DMS 273 treated with DMSO at 0.1 percent for 48 hours (cell line): ENCODE measurements at regions not wholly inside any gene's neighbourhood (a gene's known extent, or its start where the extent isn't known, plus 50 kb on each side); places are given as distances from the start of the nearest gene placed in this dataset.
"Not testable (repeated sequence)": the region's sequence is repeated elsewhere in the genome, so short reads cannot be mapped to it uniquely, and the experiment has no call there.

Source experiments
- DNase-seq: peaks from one replicate; lab custom pipeline; 2025; lab: John Stamatoyannopoulos, UW

DNA sequence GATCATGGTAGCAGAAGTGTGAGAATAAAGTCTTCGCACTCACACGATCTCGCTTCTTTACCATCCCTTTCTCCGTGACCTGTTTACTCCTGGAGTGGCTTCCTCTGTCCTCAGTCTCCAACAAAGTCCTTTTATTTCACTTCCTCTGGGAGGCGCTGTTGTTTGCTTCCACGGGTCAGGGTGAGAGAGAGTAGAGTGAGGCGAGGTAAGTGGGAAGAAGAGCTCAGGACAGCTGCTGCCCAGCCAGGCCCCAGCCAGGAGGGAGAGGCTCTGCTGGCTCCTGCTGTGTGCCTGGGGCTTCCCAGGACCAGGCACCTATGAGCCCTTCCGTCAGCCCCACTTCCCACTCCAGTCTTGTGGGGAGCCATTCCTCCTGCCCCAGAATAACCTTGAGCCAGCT is 242.1 kb downstream of the FGF9 start:
- DNase-seq, result no peak

DNA sequence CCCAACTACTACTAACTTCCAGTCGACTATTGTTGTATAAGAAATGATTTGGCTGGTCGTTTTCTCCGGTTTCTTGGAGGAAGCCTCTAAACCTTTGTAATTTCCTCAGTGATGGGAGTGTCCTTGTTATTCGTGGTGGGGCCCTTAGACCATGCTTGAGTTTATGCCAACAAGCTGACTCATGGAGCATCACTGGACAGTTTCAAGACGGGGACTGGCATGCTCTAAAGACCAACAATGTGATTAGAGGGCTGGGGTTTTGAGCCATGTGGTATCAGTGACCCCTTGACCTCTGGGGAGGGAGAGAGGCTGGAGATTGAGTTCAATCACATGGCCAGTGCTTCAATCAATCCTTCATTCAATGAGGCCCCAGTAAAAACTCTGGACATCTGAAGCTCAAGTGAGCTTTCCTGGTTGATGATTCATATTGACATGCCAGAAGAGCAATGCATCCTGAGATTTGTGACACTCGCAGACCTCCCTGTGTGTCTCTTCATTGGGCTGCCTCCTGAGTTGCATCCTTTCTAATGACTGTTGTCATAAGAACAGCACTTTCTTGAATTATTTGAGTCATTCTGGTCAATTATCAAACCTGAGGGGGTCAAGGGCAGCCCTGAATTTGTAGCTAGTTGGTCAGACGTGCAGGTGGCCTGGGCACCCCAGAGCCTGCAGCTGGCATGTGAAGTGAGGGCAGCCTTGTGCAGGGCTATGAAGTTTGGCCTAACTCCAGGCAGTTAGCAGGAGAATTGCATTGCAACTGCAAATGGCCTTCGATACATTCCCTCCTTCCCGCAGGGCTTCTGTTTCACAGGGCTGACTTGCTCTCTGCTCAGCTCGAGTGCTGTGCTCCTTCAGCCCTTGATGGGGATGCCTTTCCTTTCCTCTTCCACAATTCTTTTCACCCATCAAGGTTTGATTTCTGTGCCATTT is 246.5 kb downstream of the FGF9 start:
- DNase-seq, result no peak

DNA sequence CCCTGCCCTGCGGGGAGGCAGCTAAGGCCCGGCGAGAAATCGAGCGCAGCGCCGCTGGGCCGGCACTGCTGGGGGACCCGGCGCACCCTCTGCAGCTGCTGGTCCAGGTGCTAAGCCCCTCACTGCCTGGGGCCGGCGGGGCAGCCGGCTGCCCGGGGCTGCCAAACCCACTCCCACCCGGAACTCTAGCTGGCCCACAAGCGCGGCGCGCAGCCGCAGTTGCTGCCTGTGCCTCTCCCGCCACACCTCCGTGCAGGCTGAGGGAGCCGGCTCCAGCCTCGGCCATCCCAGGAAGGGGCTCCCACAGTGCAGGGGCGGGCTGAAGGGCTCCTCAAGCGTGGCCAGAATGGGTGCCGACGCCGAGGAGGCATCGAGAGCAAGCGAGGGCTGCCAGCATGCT is 249.9 kb downstream of the FGF9 start:
- DNase-seq, result not testable (repeated sequence)

DNA sequence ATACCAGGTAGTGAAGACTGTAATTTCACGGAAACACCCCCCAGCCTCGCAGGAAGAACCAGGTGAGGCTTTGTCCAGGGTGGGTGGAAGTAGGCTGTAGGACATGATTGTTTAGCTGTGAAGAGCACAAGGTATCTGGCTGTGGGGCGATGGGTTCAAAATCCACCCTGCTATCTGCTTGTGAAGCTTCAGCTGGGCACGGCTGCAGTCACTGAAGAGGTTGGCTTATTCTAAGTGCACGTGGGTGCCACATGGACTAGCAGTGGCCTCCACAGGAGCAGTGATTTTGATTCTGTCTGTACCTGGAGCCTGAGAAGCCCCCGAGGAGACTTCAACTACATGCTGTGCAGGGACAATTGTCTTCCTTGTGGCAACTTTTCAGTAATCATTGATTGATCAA is 254.1 kb downstream of the FGF9 start:
- DNase-seq, result no peak

DNA sequence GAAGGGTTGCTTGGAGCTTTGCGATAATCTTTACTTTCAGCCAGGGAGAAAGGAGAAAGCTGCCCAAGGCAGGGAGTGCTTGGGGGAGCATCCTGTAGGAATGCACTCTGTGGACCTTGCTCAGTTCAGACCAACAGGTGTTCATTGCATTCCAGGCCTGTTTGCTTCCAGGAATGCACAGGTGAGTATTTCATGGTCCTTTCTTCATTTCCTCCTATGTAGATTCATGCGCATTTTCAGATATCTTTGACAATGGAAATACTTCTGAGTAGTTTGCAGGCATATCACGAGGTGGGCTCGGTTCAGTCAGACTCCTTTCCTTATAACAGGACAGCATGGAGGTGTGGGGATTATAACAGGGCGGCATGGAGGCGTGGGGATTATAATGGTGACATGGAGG is 254.8 kb downstream of the FGF9 start:
- DNase-seq, result no peak

DNA sequence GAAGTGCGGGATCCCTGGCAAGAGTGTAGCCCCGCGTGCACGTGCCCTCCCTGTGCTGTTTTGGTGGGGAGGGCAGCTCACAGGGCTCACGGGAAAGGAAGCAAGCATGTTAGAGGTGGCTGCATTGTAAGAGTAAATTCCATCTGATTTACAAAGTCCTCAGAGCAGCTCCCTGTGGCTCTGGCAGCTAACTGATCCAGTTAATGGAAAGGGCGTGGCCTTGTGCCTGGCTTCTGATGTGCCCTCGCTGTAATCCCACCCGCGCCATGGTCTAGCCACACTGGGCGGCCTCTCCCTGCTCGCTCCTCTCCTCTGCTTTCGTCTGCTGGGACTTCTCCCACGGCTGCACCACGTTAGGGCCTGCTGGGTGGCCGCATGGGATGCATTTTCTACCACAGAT is 258.5 kb downstream of the FGF9 start:
- DNase-seq, result no peak

DNA sequence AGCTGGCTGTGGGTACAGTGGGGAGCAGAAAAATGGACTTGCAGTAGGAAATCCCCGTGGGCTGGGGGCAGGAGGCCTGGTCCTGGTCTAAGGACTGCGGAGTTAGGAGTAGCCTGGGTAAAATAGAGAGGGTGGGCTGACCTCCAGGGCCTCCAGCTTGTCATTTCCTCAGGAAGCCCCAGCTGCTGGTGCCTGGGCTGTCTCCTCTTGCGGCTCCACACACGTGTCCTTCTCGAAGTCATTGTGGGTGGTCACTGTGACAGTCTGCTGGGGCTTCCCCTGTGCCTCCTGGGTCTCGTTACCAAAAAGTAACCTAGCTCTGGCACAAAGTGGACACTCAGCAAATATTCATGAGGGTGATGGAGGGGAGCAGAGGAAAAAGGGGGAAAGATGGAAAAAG is 259.7 kb downstream of the FGF9 start:
- DNase-seq, result no peak

DNA sequence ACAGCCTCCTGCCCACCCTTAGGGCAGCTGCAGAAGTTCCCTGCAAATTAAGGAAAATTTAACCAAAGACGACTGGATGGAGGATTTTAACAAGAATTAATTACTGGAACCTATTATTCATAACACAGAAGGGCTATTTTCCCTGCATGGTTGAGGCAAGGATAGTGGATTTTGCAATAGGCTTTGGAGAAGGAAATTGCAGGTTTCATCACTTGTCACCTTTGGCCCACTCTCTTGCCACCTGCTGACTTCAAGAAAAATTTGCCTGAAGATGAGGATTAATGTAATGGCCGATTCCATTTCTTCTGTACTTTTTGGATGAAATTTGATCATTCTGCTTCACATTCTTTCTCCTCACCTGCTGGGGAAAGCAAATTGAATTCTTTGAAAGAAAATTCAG is 261.7 kb downstream of the FGF9 start:
- no peak for DNase-seq

DNA sequence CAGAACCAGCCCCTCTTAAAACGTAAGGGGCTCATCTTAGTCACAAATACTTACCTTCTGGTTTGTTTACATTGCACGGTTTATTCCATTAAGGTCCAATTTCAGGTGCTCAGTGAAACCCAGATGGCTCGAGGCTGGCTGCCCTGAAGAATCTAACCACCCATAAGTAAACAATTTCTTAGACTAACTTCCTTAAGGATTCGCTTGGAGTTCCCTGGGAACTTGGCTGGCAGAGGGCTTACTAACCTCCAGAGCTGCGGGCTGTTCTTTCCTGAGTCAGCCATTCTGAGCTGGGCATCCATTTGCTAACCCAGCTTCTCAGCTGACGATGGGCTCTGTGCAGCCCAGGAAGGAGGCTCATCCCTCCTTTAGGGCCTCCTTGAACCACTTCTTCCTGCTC is 262.1 kb downstream of the FGF9 start:
- DNase-seq, result no peak

DNA sequence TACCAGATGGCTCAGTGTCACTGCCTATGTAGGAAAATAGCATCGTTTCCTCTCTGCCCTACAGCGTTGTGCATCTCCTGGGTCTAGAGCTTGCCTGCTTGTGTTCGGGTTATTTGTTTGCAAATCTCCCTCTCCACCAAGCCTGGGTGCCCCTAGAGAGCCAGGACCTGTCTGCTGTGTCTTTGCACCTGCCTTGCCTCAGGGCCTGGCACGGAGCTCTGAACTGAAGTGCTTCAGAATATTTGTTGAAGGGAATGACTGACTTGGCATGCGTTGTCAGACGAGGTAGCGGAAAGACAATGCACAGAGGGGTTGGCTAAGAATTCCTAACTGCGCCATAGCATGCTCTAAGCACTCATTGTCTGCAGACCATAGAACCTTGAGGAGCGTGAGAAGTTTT is 263.4 kb downstream of the FGF9 start:
- DNase-seq, result no peak

DNA sequence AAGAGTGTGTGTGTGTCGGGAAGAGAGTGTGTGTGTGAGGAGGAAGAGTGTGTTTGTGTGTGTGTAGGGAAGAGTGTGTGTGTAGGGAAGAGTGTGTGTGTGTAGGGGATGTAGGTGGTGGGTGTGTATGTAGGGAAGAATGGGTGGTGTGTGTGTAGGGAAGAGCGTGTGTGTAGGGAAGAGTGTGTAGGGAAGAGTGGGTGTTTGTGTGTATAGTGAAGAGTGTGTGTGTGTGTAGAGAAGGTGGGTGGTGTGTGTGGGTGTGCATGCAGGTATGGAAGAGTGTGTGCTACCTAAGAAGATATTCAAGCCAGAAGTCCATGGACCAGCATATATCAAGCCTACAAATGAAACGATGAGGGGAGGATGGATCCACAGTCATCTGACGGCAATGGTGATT is 265.8 kb downstream of the FGF9 start:
- DNase-seq, result no peak

DNA sequence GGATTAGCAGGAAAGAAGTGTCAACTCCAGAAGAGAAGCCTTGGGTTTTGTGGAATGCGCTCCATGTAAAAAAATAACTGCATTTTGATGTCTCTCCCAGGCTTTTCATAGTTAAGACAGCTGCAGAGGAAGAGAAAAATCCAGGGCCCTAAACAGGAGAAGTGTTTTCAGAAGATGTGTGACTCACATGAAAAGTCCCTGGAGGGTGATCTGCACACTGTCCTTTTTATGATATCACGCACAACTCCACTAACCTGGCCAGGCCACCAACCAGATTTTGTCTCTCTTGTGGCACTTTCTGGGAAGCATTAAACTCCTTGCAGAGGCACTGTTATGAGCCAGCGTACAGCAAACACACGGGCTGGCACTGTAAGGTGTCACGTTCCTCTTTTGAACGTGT is 267.3 kb downstream of the FGF9 start:
- no peak for DNase-seq

DNA sequence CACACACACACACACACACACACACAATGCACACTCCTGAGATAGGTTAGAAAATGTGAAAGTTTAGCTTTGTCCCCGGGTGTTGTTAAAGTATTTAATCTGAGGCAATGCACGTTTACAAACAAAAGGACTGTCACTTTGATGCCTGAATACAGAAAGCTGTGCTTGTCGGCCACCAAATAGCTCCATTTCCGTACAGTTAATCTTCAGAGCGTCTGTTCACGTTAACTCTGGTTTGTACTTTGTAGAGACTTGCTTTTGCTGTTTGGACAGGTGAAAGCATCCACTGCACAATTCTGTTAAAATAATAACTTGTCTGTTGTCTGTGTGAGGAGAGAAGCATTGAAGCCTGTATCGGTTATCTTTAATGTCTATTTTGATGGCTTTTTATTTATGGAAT is 267.8 kb downstream of the FGF9 start:
- DNase-seq, result no peak

DNA sequence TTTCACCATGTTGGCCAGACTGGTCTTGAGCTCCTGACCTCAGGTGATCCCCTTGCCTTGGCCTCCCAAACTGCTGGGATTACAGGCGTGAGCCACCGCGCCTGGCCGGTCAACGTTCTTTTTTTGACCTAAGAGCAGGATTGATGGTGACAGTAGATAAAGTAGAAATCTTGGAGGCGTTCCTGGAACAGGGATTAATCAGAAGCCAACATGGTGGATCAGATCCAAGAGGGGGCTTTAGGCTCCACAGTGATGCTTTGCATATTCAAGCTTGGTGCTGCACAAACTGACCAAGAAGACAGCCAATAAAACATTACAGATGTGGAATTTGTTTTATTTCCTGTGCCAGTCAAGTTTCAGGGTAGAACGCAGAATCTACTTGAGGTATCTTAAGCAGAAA is 271.2 kb downstream of the FGF9 start:
- no peak for DNase-seq

DNA sequence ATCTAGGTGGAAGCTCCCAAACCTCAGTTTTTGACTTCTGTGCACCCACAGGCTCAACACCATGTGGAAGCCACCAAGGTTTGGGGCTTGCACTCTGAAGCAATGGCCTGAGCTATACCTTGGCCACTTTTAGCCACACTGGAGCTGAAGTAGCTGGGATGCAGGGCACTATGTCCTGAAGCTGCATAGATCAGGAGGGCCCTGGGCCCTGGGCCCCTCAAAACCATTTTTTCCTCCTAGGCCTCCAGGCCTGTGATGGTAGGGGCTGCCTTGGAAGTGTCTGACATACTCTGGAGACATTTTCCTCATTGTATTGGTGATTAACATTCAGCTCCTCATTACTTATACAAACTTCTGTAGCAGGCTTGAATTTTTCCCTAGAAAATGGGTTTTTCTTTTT is 273.7 kb downstream of the FGF9 start:
- DNase-seq, result no peak

DNA sequence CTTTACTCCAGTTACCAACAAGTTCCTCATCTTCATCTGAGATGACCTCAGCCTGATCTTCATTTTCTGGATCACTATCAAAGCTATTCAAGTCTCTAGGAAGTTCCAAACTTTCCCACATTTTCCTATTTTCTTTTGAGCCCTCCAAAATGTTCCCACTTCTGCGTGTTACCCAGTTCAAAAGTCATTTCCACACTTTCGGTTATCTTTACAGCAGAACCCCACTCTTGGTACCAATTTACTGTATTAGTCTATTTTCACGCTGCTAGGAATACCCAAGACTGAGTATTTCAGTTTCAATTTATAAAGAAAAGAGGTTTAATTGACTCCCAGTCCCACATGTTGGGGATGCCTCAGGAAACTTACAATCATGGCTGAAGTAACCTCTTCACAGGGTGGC is 274.3 kb downstream of the FGF9 start:
- no peak for DNase-seq

DNA sequence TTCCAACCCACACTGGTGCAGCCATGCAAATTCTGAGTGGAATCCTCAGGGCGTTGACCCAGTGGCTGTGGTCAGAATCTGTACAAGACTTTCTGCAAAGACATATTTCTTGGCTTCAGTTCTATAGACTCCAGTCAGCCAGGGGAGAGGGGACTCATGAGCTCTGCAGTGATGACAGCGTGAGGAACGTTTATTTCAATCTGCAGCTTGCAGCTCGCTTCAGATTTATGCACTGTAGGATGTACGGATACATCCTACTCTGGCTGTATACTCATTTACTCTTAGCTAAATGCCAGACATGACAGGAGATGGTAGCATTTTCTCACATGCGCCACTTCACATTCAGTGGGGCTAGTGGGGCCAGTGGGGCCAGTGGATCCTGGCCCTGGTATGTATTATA is 276.1 kb downstream of the FGF9 start:
- DNase-seq, result no peak

DNA sequence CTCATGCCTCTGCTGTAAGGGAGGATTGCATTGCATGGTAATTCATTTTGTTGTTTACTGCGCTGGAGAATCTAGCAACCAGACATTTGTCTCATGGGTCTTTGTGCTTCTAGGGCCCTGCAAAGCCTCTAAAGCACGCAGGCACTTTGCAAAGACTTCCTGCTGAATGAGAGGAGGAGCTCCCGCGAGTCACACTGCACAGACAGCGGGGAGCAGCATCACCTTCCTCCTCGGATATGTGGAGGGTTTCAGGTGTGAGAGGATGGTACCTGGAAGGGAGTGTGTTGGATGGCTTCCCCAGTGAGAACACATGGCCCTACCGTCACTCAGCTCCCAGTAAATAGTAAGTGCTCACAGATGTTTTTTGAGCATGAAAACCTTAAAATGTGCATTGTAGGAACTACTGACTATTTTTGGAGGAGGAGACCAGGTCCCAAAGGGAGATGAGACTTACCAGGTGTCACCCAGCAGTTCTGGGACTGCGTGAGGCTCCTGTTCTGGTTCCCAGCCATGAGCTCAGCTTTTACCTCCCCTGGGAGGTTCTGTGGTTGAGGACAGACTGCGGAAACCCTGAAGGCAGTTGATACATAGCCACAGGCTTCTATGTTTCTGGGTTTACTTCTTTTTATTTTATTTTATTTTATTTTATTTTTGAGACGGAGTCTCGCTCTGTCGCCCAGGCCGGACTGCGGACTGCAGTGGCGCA is 278.0 kb downstream of the FGF9 start:
- DNase-seq, result no peak

DNA sequence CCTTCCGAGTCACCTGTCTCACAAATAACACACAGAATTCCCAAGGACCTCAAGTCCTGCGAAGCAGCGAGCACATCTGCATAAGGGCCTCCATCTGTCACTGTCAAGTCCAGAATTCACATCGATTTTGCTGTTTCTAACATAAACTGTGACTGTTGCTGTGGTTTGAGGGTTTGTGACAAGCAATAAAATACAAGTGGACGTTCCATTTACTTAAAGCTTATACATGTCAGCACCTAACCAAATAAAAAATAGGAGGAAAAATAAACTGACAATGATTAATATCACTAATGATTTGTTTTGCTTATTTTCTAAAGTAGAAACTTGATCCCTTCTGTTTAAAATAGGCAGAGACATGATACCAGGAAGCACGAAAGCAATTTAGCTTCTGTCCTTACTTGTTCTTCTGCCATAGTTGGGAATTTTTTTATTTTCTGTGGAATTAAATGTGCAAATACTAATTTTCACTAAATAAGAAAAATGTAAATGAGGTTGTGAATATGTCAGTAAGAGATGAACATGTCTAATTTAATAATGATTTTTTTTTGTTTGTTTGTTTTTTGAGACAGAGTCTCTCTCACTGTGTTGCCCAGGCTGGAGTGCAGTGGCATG is 279.1 kb downstream of the FGF9 start:
- DNase-seq, result peak; percentile 5

DNA sequence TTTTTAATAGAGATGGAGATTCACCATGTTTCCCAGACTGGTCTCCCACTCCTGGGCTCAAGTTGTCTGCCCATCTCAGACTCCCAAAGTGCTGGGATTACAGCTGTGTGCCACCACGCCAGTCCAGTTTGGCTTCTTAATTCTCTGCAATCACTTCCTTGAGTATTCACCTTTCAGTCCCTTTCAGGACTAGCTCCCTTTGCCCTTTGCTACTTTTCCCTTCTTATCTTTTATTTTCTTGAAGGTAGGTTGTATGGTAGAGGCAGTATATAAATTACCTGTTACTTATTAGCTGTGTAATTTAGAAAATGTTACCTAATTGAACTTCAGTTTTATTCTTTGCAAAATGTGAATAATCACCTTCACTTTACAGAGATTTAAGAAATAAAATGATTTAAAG is 285.8 kb downstream of the FGF9 start:
- DNase-seq, result no peak

DNA sequence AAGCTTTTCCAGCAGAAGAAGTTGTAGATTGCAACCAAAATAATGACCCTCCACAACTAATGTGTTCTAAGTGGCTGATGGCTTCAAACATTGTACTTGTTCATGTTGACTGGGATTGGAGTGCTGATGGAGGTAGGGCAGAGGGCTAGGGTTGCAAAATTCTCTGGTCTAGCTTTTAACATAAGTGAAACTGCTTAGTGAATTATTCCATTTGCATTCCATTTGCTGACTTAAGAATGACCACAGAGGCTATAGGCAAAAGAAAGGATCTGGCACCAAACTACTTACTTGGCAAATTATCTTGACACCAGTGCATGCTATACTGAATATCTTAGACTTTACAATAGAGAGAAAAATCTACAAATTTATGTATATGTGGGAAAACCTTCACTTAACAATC is 287.0 kb downstream of the FGF9 start:
- DNase-seq, result no peak

DNA sequence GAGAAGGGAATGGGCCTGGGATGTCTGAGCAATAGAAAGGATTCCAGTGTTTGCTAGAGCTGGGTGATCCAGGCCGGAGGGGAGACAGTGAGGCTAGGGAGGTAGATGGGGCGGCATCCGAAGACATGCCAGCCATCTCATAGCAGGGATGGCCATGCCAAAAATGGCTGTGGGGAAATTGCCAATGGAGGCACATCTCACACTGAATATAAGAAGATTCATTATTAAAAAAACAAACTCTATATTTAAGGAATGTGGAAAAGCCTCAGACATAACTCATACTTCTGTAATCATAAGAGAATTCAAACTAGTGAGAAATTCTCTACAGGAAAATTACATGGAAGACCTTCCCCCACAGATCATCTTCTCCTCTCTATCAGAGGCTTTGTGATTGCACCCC is 289.2 kb downstream of the FGF9 start:
- no peak for DNase-seq

DNA sequence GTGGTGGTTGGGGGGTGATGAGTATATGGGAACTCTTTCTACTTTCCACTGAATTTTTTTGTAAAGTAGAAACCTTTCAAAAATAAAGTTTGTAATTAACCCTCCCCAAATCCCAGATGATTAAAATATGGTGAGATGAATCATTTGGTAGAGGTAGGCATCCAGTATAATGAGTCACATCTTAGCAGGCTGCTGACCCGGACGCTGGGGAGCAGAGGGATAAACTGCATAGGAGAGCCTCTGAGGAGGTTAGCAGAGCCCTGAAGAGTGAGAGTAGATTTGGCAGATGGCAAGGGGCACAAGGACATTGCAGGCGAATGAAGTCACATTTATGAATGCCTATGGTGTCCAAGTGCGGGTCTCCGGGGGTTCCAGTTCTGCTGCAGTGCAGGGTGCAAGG is 293.8 kb downstream of the FGF9 start:
- no peak for DNase-seq
